GM21619 (cell line): ENCODE measurements at regions not wholly inside any gene's neighbourhood (a gene's known extent, or its start where the extent isn't known, plus 50 kb on each side); places are given as distances from the start of the nearest gene placed in this dataset.

Experiments
- ATAC-seq: cut with Tn5 transposase; IDR thresholded peaks from one replicate; pipeline ENCODE4 v1.9.1; 2021; ENCODE audit not compliant: unreplicated experiment

DNA sequence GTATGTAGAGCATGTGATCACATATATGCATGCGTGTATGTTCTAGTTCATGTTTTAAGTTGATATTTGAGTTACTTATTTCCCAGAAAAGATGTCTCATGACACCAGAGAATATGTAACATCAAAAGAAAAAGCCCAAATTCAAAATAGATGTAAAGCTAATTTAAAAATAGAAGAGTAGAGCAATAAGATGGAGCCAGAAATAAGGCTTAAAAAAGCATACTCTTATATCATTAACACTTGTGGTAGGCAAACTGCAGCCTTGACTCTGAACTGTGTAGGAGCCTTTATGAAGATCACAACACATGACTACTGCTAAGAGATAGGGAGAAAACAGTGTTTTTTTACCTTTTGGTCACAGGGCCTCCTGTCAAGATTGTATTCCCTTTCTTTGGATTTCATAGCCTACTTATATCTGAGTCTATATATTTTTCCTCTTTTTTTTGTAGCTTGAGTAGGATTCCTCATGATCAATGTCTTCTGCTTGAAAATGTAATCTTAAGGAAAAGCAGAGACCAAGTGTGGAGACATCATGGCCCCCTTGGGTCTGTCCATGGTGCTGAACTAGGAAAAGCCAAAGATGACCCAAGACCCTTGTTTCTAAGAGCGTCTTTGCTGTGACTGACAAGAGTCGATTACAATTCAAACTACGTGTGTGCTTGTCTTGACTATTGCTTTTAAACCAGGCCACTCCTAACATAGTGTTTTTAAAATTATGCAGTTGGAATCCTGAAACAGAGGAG is 390.4 kb downstream of the SHISA9 start:
- no peak for ATAC-seq

DNA sequence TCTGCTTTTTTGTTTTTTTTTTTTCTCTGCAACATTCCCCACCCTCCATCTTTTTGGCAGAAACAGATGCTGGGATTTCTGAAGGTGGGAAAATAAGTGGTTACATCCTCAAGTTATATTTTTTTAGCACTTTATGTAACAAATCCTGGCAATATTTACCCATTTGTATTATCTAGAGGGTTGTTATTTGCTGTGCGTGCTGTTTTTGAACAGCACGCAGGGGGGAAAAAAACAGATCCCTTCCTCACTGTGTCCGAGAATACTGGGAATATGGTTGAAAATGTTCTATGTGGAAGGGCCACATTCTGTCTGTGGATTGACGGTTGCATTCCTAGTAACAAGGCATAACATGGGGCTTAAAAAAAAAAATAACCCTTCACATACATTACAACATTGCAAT is 394.8 kb downstream of the SHISA9 start:
- ATAC-seq, result no peak

DNA sequence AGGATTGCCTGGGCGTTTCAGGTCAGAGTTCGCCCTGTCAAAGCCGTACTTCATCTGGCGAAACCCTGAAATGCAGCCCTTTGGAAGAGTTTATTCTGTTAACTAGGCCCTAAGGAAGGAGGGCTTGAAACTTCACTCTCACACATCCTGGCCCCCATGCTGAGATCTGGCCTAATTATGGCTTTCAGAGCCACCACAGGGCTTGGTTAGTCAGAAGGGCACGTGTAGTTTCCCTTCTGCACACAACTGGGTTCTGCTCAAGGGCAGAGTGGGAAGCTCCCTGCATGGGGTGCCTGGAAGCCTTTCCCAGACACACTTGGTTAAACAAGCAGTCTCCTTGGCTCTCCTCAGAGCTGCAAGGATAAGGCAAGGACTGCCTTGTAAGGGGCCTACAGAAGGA is 397.3 kb downstream of the SHISA9 start:
- no peak for ATAC-seq

DNA sequence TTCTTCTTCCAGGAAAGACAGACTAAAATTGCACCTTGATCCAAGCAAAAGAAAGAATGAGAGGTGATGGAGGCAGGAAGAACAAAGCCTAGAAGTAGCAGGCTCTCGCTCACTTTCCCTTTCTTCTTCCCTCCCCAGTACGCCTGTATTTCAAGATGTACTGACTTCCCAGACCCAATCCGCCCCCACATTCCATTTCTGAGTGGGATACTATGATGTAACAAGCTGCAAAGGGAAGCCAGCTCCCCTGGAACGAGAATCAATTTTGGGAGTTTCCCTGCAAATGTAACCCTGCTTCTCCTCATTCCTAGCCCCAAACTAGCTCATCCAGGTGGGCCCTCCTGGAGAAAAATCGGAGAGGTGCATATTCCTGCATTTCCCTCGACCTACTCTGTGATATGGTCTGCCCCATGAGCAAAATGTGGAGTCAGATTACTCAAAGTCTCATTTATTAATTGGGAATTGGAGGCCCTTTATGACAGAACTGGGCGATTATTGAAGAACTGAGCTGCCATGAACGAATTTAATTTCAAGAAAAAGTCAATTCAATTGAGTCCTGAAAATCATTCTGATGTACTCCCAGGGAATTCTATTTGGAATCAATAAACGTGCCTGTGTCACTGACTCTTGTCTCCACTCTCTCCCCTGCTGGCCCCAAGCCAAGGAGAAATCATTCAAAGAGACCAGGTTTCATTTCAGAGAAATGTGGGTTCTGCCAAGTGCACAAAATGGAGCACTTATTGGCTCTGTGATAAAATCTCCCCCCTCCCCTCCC is 398.9 kb downstream of the SHISA9 start:
- no peak for ATAC-seq

DNA sequence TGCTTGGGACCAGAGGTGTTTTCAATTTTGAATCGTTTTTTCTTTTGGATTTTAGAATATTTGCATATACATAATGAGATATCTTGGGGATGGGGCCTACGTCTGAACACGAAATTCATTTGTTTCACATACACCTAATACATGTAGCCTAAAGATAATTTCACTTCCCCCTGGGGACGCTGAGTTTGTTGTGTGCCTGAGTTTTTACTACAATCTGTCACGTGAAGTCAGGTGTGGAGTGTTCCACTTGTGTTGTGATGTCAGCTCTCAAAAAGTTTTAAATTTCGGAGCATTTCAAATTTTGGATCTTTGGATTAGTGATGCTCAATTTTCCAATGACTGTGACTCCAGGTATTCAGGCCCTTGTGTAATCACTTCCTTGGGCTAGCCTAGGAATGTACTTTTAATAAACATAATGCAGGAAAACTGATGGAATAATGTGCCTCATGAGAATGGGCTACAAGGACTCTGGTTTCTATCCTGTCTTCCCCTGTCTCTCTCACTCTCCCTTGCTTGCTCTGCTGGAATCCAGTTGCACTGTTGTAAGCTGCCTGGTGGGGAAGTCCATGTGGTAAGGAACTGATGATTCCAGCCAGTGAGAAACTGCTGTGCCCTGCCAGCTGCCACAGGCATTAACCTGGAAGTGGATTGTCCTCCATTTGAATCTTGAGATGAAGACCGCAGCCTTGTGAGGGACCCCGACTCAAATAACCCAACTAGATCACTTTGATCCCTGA is 403.8 kb downstream of the SHISA9 start:
- ATAC-seq, result no peak

DNA sequence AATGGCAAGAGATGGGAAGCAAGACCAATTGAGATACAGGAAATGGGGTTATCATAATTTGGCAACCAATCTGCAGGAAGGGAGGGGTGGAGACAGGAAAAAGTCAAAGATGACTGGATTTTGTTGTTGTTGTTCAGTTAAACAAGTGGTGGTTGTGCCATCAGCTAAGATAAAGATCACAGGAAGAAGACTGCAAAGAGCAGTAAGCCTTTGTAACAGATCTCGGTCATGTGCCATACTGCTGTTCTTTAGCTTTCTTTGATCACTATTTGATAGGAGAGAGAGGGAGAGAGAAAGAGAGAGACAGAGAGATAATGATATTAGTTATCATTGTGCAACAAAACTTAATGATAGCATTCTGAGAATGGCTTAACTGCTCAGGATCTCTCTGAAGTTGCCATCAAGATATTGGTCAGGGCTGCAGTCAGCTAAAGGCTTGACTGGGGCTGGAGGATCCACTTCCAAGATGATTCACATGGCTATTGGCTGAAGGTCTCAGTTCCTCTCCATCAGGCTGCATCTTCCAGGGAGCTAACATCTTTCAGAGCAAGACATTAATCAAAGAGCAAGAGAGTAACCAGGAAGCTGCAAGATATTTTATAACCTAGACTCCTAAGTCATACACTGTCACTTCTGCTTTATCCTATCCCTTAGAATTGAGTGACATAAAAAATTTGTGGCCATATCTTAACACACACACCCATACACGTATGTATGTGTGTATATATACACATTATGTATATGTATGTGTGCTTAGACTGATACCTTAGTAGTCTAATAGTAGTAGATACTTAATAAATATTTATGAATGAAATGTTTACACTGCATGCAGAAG is 405.0 kb downstream of the SHISA9 start:
- ATAC-seq, result no peak

DNA sequence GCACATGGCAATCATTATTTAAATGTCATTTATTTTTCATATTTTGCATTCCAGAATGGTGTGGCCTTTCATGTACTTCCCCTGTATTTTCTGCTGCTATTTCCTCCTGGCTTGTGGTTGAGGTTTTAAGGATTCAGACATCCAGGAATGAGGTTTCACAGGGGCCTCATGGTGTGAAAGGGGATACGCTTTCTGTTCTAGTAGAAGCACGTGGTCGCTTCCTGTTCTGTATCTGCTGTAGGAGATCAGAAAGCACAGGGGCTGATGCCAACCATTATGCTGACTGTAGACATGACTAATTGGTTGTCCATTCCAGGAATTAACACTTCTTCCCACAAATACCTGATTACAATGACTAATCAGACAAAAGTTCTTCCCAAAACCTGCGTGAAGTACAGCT is 405.9 kb downstream of the SHISA9 start:
- ATAC-seq, result no peak

DNA sequence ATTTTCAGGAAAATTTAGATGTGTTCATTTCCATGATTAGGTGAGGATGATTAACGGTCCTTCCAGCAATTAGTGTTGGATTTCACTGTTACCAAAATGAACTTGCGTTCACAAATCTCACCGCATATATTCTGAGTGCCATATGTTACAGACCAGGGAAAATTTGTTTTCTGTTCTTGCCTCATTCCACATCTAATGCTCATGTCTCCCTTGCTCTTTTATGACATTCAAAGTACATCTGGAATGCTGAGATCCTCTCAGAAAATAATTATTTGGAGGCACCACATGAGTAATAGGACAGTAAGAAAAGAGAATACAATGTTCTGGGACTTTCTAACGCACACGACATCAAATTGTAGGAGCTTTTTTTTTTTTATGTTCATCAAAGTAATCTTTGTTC is 406.5 kb downstream of the SHISA9 start:
- no peak for ATAC-seq

DNA sequence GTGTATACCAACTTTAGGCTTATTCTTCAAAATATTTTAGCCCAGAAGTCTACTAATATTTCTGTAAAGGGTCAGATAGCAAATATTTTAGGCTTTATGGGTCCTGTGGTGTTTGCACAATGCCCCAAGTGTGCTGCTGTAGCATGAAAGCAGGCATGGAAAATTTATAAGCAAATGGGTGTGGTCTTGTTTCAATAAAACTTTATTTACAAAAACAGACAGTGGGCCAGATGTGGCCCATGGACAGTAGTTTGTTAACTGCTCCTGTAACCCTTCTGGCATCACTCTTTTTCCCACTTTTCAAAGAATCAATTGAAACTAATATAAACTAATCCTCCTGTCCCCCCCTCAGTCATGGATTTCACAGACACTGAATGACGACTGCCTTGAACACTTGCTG is 410.7 kb downstream of the SHISA9 start:
- ATAC-seq, result no peak

DNA sequence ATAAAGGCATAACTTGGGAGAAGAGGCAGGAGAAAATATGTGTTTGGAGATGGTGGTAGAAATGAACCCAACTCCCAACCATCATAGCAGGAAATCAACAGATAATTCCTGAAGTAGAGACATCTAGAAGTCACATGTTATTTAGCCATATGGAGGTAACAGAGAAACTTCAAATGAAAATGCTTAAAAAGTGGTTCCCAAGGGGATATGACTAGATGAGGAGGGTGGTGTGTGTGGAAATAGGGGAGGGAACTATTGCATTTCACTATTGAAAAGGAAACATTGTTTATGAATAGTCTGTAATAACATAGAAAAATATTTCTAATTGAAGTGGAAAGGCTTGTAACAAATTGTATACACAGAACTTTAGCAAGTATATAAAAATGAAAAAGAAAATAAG is 412.0 kb downstream of the SHISA9 start:
- ATAC-seq, result no peak

DNA sequence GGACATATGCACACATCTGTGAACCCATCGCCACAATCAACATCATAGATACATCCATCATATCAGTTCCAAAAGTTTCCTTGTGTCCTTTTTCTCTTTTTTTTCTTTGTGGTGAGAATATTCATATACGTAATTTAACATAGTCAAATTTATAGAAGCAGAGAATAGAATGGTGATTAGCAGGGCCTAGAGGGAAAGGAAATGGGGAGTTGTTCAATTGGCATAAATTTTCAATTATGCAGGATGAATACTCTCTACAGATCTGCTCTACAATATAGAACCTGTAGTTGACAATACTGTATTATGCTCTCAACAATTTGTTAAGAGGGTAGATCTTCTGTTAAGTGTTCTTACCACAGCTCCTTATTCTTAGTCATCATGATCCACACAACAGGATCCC is 413.2 kb downstream of the SHISA9 start:
- ATAC-seq, result no peak

DNA sequence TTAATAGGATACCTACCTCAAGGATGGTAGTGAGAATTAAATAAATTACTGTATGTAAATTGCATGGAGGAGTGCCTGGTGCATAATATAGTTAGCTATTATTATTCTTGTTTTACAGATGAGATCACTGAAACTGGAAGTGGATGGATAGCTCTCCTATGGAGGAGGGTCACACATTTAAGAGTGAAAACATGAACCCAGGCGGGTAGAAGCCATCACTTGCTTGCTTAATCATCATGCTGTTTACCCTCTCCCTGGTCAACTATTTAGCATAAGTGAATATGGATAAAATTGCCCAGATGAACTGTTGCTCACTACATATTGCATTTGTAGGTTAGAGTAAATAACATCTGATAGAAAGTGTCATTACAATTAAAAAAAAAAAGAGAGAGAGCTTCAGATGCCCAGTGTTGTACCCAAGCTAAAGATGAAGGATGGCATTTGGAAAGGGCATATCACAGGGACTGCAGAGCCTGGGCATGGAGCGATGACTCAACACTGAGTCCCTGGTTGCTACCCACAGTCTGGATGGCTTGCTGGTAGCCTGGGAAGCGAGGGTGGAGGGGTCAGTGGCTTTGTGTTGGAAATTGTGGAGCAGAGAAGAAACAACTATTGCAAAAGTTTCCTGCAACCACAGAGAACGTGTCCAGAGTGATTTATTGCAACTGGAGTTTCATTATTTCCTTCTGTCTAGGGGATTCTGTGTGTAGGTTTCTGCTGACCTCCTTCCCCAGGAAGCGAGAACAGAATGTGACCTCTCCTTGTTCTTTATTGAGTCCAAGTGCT is 414.4 kb downstream of the SHISA9 start:
- ATAC-seq, result no peak

DNA sequence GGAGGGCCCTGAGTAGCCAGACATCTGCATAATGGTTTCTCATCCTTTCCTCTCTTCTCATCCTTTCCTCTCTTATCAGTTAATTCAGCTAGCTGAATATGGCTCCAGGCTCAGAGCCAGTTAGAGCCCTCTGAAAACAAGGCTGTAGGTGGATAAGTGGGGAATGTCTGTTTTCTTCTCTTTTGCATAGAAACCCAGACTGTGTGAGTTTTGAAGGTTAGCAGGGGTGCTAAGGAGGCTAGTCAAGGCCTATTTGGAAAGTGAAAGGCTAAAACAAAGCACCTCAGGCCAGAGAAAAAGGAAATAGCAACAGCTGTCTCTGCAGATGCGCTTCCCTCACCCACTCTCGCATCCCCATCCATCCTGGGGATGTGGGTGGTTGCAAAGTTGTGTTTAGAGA is 420.9 kb downstream of the SHISA9 start:
- ATAC-seq, result no peak

DNA sequence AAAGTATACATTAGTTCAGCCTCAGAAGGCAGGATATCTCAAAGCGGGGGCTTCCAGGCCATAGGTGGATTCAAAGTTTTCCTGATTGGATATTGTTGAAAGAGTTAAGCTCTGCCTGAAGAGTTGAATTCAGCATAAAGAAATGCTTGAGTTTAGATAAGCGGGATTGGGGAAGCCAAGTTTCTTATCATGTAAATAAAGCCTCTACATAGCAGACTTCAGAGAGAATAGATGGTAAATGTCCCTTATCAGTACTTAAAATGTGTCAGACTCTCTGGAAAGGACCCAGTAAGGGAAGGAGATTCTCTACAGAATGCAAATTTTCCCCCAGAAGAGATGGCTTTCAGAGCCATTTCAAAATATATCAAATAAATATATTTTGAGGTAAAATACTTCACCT is 423.5 kb downstream of the SHISA9 start:
- ATAC-seq, result no peak

DNA sequence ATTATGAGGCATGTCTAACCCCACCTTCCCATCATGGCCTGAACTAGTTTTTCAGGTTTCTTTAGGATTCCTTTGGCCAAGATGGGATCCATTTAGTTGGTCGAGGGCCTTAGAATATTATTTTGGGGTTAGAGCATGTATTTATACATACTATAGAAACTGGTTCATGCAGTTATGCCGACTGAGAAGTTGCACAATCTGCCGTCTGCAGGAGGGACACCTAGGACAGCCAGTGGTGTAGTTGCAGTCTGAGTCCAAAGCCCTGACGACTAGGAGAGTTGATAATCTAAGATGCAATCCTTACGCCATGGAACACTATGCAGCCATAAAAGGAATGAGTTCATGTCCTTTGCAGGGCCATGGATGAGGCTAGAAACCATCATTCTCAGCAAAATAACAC is 424.0 kb downstream of the SHISA9 start:
- no peak for ATAC-seq

DNA sequence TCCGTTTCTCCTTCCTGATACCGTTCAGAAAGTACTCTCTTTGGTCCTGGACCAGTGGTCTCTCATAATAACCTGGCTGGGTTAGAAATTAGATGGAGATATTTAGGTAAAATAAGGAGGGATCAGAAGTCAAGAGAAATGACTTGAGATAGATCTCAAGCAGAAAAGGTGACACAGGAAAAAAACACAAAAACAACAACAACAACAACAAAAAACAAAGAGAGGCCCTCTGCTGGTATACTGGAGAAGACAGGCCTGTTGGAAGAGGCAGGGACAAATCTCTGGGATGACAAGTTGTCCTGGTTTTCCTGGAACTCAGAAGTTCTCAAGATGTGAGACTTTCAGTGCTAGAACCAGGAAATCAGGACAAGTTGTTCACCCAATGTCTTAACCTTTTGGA is 430.5 kb downstream of the SHISA9 start:
- no peak for ATAC-seq

DNA sequence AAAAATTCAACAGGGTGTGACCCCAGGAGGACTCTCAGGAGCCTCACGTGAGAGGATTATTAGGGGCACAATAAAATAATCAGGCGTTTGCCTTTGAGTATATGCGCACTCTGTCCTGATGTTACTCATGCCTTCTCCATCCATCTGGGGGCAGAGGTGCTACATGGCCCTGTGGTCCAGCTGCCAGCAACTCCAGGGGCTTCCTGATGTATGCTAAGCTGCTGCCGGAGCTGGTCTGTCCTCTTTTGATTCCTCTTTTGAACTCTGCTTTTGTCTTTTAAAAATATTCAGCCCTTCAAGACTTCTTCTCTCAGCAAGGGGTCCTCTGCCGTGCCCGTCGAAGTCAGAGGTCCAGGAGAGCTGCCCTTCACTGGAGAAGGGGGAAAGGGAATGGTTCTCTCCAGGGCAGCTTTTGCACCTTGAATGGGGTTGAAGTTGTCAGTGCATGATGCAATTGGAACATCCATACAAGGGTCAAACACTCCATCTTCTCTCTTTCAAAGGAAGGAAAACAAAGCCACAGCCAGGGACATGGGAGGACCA is 431.4 kb downstream of the SHISA9 start:
- ATAC-seq, result no peak

DNA sequence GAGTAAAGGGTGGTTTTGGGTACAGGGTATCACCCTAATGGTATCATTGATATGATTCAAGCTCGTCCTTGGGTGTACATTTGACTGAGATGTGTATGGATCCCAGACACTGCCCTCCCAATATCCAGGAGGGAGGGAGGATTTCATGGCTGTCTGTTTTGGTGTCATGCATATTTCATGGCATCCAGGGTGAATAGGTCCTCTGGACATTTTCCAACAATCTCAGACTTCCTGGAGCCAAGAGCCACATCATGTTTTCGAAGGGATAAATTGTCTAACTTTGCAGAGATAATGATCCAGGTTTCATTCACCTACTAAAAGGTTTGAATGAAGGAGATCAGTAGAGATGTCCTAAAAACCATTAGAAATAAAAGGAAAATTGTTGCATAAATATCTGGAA is 431.9 kb downstream of the SHISA9 start:
- ATAC-seq, result no peak

DNA sequence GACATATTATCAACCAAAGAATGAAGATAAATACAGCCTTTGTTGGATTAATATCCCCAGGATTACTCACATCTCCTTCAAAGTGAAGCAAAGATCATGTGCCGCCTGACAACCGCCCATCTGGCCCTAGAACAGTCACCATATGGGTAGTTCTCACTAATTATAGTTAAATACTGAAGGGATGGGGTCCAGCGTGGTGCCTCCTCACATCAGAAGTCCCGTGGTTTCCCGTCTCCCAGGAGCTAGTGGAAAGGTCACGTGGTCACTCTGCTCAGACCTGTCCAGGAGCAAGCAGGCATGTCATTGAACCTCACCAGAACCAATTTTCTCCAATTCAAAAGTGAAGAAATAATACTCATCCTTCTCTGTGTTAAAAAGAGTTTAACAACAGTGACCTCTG is 434.5 kb downstream of the SHISA9 start:
- ATAC-seq, result no peak

DNA sequence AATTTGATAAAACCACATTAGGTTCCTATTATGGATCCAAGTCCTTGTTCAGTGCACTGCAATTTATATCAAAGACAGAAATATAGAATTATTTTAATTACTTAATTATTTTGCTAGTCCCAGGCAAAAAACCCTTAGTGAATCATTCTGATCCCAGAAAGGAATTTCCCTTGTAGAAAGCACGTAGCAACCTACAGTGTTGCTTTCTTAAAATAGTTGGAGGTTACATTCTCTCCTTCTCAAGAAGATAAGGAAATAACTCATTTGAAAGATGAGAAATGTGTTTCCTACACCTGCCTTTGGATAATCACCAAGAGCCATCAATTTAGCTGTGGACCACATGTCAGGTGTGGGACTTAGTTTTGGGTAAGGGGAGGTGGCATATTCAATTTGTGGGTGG is 434.9 kb downstream of the SHISA9 start:
- ATAC-seq, result no peak
